ENCODE measurements at regions not wholly inside any gene's neighbourhood (a gene's known extent, or its start where the extent isn't known, plus 50 kb on each side); places are given as distances from the start of the nearest gene placed in this dataset.

GRCh38 chr2:107525406-107525805, 301.3 kb upstream of the RGPD4 start:
- no peaks in the 10 kb centered on the region for H3K4me1 ChIP-seq (ENCODE audit: control insufficient read depth in 2 of 2, insufficient read depth in 2 of 2, low read length in 2 of 2)
- POLR2A ChIA-PET, result no interaction called here
- no peak overlapping the region for H3K4me2 ChIP-seq (replicated peaks; ENCODE audit: low read depth, low read length, poor library complexity, severe bottlenecking)
- H2AFZ ChIP-seq (ENCODE audit: insufficient read depth, low read depth, low read length, poor library complexity, severe bottlenecking), result no peak overlapping the region
- TF ChIP-seq CTCF (IDR thresholded peaks at IDR 0.05) (no peak), EZH2 (IDR thresholded peaks at IDR 0.05; ENCODE audit: borderline replicate concordance, insufficient read depth, low read depth, low read length, poor library complexity, severe bottlenecking) (no peak)
- H3K27me3 Mint-ChIP-seq, result no peaks in the 10 kb centered on the region
- intact Hi-C loops (cut with micrococcal nuclease), result no loop called here
- H3K4me3 Mint-ChIP-seq, result no peak overlapping the region
- no peak overlapping the region for H3K27ac ChIP-seq (ENCODE audit: low read length in 2 of 2)
- H3K9ac ChIP-seq (ENCODE audit: low read length), result no peak overlapping the region
- H3K4me3 ChIP-seq (ENCODE audit: control extremely low read depth in 1 of 5, extremely low read depth in 1 of 5, insufficient read depth in 1 of 5, low read depth in 2 of 5, low read length in 4 of 5), result no peak overlapping the region
- H3K9me3 Mint-ChIP-seq (ENCODE audit: insufficient read depth), result peaks cover 9% of the 10 kb centered on the region
- CTCF ChIA-PET, result no interaction called here
- H3K79me2 ChIP-seq (ENCODE audit: control insufficient read depth, insufficient read depth, low read length), result no peaks in the 10 kb centered on the region
- H3K27me3 ChIP-seq (replicated peaks in 1 of 4; ENCODE audit: control extremely low read depth in 1 of 4, control insufficient read depth in 3 of 4, insufficient read depth in 4 of 4, low read length in 3 of 4), result no peaks in the 10 kb centered on the region
- no peaks in the 10 kb centered on the region for H4K20me1 ChIP-seq (ENCODE audit: control insufficient read depth, insufficient read depth, low read length, poor library complexity, severe bottlenecking)
- H3K27ac Mint-ChIP-seq, result no peak overlapping the region
- H3K36me3 ChIP-seq (replicated peaks in 1 of 2; ENCODE audit: control extremely low read depth in 1 of 2, control insufficient read depth in 1 of 2, extremely low read depth in 1 of 2, insufficient read depth in 2 of 2, low read length in 1 of 2), result no peaks in the 10 kb centered on the region
- no CpG with 5 or more reads among the region's 1 CpG for WGBS (ENCODE audit: insufficient coverage)
- peaks cover 0 to 1% (median 0%) of the 10 kb centered on the region in 3 donors for H3K9me3 ChIP-seq (ENCODE audit: control extremely low read depth in 1 of 3, control insufficient read depth in 2 of 3, insufficient read depth in 1 of 3, low read length in 2 of 3)
- no peaks in the 10 kb centered on the region for H3K4me1 Mint-ChIP-seq
- no peak for DNase-seq
- ATAC-seq (ENCODE audit: low read depth), result no peak

GRCh38 chr2:107529146-107529545, 297.5 kb upstream of the RGPD4 start:
- Mint-ChIP-seq H3K9me3 (ENCODE audit: insufficient read depth) (peaks cover 9% of the 10 kb centered on the region), H3K4me3 (no peak overlapping the region), H3K4me1 (no peaks in the 10 kb centered on the region), H3K27ac (no peak overlapping the region), H3K27me3 (no peaks in the 10 kb centered on the region)
- DNase-seq (no peak), ATAC-seq (ENCODE audit: low read depth) (no peak)
- TF ChIP-seq EZH2 (IDR thresholded peaks at IDR 0.05; ENCODE audit: borderline replicate concordance, insufficient read depth, low read depth, low read length, poor library complexity, severe bottlenecking) (no peak), CTCF (IDR thresholded peaks at IDR 0.05) (no peak)
- Histone ChIP-seq H3K9ac (ENCODE audit: low read length) (no peak overlapping the region), H3K4me1 (ENCODE audit: control insufficient read depth in 2 of 2, insufficient read depth in 2 of 2, low read length in 2 of 2) (no peaks in the 10 kb centered on the region), H3K4me3 (ENCODE audit: control extremely low read depth in 1 of 5, extremely low read depth in 1 of 5, insufficient read depth in 1 of 5, low read depth in 2 of 5, low read length in 4 of 5) (no peak overlapping the region), H3K4me2 (replicated peaks; ENCODE audit: low read depth, low read length, poor library complexity, severe bottlenecking) (no peak overlapping the region), H4K20me1 (ENCODE audit: control insufficient read depth, insufficient read depth, low read length, poor library complexity, severe bottlenecking) (no peaks in the 10 kb centered on the region), H3K36me3 (replicated peaks in 1 of 2; ENCODE audit: control extremely low read depth in 1 of 2, control insufficient read depth in 1 of 2, extremely low read depth in 1 of 2, insufficient read depth in 2 of 2, low read length in 1 of 2) (no peaks in the 10 kb centered on the region), H3K27me3 (replicated peaks in 1 of 4; ENCODE audit: control extremely low read depth in 1 of 4, control insufficient read depth in 3 of 4, insufficient read depth in 4 of 4, low read length in 3 of 4) (no peaks in the 10 kb centered on the region), H3K79me2 (ENCODE audit: control insufficient read depth, insufficient read depth, low read length) (no peaks in the 10 kb centered on the region), H3K27ac (ENCODE audit: low read length in 2 of 2) (no peak overlapping the region), H2AFZ (ENCODE audit: insufficient read depth, low read depth, low read length, poor library complexity, severe bottlenecking) (no peak overlapping the region), H3K9me3 (ENCODE audit: control extremely low read depth in 1 of 3, control insufficient read depth in 2 of 3, insufficient read depth in 1 of 3, low read length in 2 of 3) (no peaks in the 10 kb centered on the region)
- no CpG with 5 or more reads among the region's 1 CpG for WGBS (ENCODE audit: insufficient coverage)
- POLR2A ChIA-PET, result no interaction called here
- intact Hi-C loops (cut with micrococcal nuclease), result no loop called here
- CTCF ChIA-PET, result no interaction called here

Data from B cell (primary cell).